MM.1S (cell line): ENCODE measurements at regions not wholly inside any gene's neighbourhood (a gene's known extent, or its start where the extent isn't known, plus 50 kb on each side); places are given as distances from the start of the nearest gene placed in this dataset.

Experiments
- EZH2phosphoT487 ChIP-seq: fragments of 300-600 bp; sonication (generic); IDR thresholded peaks from 2 replicates; pipeline ENCODE4 v1.6.1; 2018; ENCODE audit warnings: antibody characterized with exemption, low read length
- TF ChIP-seq, protein P1 (sequence below): fragments of 300-600 bp; sonication (generic); IDR thresholded peaks from 2 replicates; pipeline ENCODE4 v1.5.1; 2016; ENCODE audit warnings: antibody characterized with exemption, low read length, mixed read lengths

DNA sequence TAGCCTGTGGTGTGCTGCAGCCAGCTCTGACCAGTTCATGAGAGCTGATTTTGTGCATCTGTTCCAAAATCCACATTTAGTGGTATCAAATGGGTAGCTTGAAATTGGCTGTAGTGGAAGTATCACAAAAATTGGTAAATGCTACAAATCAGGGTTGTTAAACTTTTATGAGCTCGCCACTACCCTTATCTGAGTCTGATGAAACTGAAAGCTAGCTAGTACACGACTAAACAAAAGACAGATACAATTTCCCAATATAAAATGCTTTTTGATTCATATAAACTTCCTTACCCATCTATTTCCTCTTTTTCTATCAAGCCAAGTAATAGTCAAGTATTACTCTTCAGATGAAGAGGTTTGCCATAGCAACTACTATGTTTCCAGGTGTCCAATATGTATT lies 392.0 kb downstream of the TMEM161B start:
- TF ChIP-seq, protein P1, sequence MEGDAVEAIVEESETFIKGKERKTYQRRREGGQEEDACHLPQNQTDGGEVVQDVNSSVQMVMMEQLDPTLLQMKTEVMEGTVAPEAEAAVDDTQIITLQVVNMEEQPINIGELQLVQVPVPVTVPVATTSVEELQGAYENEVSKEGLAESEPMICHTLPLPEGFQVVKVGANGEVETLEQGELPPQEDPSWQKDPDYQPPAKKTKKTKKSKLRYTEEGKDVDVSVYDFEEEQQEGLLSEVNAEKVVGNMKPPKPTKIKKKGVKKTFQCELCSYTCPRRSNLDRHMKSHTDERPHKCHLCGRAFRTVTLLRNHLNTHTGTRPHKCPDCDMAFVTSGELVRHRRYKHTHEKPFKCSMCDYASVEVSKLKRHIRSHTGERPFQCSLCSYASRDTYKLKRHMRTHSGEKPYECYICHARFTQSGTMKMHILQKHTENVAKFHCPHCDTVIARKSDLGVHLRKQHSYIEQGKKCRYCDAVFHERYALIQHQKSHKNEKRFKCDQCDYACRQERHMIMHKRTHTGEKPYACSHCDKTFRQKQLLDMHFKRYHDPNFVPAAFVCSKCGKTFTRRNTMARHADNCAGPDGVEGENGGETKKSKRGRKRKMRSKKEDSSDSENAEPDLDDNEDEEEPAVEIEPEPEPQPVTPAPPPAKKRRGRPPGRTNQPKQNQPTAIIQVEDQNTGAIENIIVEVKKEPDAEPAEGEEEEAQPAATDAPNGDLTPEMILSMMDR = no peak
- no peak for TF ChIP-seq EZH2phosphoT487
